Ishikawa (cell line): ENCODE measurements at regions not wholly inside any gene's neighbourhood (a gene's known extent, or its start where the extent isn't known, plus 50 kb on each side); places are given as distances from the start of the nearest gene placed in this dataset.

Experiments used
- CEBPB ChIP-seq: IDR thresholded peaks from 2 replicates; pipeline ENCODE4 v1.6.1; 2012
- CREB1 ChIP-seq: IDR thresholded peaks from 2 replicates; pipeline ENCODE4 v1.6.1; 2012; ENCODE audit warnings: low read depth
- EGR1 ChIP-seq: IDR thresholded peaks from 2 replicates; pipeline ENCODE4 v1.6.1; 2012
- EP300 ChIP-seq: IDR thresholded peaks from 2 replicates; pipeline ENCODE4 v1.6.1; 2012; ENCODE audit warnings: borderline replicate concordance
- FOXM1 ChIP-seq: IDR thresholded peaks from 2 replicates; pipeline ENCODE4 v1.6.1; 2012; ENCODE audit warnings: low read depth, borderline replicate concordance
- MAX ChIP-seq: IDR thresholded peaks from 2 replicates; pipeline ENCODE4 v1.6.1; 2012
- NFIC ChIP-seq: IDR thresholded peaks from 2 replicates; pipeline ENCODE4 v1.6.1; 2012
- RAD21 ChIP-seq: IDR thresholded peaks from 2 replicates; pipeline ENCODE4 v1.6.1; 2012; ENCODE audit warnings: low read depth
- REST ChIP-seq: IDR thresholded peaks from 2 replicates; pipeline ENCODE4 v1.6.1; 2012; ENCODE audit warnings: low read depth, mild to moderate bottlenecking
- TAF1 ChIP-seq: IDR thresholded peaks from 2 replicates; pipeline ENCODE4 v1.6.1; 2012; ENCODE audit warnings: low read depth, mild to moderate bottlenecking
- TCF12 ChIP-seq: IDR thresholded peaks from 2 replicates; pipeline ENCODE4 v1.6.1; 2012; ENCODE audit warnings: low read depth
- TEAD4 ChIP-seq: IDR thresholded peaks from 2 replicates; pipeline ENCODE4 v1.6.1; 2012
- USF1 ChIP-seq: IDR thresholded peaks from 2 replicates; pipeline ENCODE4 v1.6.1; 2012
- YY1 ChIP-seq: IDR thresholded peaks from 2 replicates; pipeline ENCODE4 v1.6.1; 2012; ENCODE audit warnings: low read depth
- ZBTB7A ChIP-seq: IDR thresholded peaks from 2 replicates; pipeline ENCODE4 v1.6.1; 2012; ENCODE audit warnings: low read depth

- TF ChIP-seq CREB1 (no peak), FOXM1 (no peak), MAX (no peak), USF1 (no peak), RAD21 (no peak), REST (no peak), NFIC (no peak), TAF1 (no peak), TEAD4 (no peak), EP300 (no peak), TCF12 (no peak), ZBTB7A (no peak), YY1 (no peak), CEBPB (no peak), EGR1 (no peak)
Observed at GRCh38 chr16:48817032-48817431, 207.1 kb upstream of the N4BP1 start.

GRCh38 chr16:48816393-48816792 is 206.4 kb upstream of the N4BP1 start:
- no peak for TF ChIP-seq USF1
- no peak for TF ChIP-seq EGR1
- TF ChIP-seq CEBPB, result no peak
- TF ChIP-seq FOXM1, result no peak
- no peak for TF ChIP-seq MAX
- no peak for TF ChIP-seq YY1
- no peak for TF ChIP-seq TCF12
- no peak for TF ChIP-seq ZBTB7A
- no peak for TF ChIP-seq REST
- no peak for TF ChIP-seq EP300
- no peak for TF ChIP-seq CREB1
- TF ChIP-seq NFIC, result no peak
- no peak for TF ChIP-seq TEAD4
- no peak for TF ChIP-seq TAF1
- TF ChIP-seq RAD21, result no peak

GRCh38 chr16:48814994-48815393 is 205.0 kb upstream of the N4BP1 start:
- TF ChIP-seq TEAD4 (no peak), MAX (no peak), REST (no peak), EGR1 (no peak), FOXM1 (no peak), CREB1 (no peak), USF1 (no peak), RAD21 (no peak), NFIC (no peak), YY1 (no peak), CEBPB (no peak), TCF12 (no peak), TAF1 (no peak), ZBTB7A (no peak), EP300 (no peak)
